HG03097 (cell line): ENCODE measurements at regions not wholly inside any gene's neighbourhood (a gene's known extent, or its start where the extent isn't known, plus 50 kb on each side); places are given as distances from the start of the nearest gene placed in this dataset.
"Not testable (repeated sequence)": the region's sequence is repeated elsewhere in the genome, so short reads cannot be mapped to it uniquely, and the experiment has no call there.

Experiments
- ATAC-seq: cut with Tn5 transposase; IDR thresholded peaks from one replicate; pipeline ENCODE4 v1.9.1; 2021; ENCODE audit not compliant: unreplicated experiment, low FRiP score

DNA sequence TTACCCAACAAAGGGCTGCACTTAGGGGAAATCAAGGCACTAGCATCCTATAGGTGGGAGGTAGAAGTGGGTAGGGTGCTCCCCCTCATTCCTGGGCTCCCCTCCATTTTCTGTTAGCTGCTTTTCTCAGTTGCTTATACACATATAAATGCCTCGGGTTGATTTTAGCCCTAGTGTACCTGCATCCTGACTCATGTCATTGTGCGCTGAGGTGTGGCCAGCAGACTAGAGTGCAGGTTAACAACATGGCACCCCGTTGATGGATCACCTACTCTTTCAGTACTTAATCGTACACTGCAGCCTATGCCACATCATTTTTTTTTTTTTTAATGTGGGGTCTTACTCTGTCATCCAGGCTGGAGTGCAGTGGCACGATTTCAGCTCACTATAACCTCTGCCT is 144.0 kb upstream of the ITGB1 start:
- ATAC-seq: no peak

DNA sequence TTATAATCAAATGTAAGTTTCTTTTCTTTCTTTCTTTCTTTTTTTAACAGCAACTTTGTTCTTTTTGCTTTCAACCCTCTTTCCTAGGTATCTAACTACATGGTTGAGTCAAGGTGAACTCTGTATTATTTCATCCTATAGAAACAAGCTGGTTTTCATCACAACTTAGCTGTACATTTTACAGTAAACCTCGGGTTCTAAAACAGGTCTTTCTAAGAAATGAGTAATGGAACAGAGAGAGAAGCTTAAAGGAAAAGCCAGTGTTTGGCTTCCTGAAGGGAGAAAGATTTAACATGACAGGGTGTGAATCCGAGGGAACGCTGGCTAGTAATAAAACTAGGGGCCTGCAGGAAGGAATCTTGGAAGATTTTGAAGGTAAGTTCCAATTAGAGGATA is 143.4 kb upstream of the ITGB1 start:
- ATAC-seq: no peak

DNA sequence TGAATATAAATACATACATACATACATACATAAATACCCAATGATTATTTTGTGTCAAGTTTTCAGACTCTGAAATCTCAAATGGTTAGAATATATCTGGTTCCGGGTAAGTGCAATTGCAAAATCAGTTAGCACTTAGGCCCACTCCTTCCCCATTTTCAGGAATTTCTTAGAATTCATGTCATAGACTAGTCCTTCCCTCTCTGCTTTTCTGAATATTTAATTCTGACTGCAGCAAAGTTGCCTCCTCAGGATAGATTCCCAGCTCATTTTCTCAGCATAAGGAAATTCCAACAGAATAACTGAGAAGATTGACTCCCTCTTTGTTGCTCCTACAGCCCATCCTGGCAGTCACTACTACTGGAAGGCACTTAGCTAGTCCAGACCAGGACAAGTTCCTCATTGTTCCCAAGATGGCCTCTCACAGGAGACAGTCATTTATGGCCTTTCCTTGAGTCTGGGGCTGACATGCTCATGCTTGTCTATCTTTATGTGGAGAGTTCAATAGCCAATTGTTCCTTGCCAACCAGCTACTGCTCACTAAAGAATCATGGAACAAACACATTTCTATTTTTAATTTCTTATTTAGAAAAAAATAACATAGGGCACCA is 142.9 kb upstream of the ITGB1 start:
- no peak for ATAC-seq

DNA sequence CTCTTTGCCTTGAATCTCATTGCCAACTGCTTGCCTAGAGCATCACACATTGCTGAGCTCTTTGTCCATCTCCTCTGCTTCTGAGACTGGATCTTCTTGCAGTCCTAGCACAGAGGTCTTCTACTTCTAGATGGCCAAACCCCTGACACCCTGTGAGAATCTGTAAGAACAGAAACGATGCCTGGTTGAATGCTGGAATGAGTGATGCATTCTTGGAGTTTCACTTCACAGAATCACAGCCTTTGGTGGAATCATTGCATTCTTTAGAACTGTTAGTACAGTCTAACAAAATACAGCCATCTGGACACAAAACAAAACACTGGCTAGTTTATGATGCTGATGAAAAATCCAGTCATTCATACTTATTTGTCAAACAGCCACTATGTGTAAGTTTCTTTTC is 141.7 kb upstream of the ITGB1 start:
- ATAC-seq: no peak

DNA sequence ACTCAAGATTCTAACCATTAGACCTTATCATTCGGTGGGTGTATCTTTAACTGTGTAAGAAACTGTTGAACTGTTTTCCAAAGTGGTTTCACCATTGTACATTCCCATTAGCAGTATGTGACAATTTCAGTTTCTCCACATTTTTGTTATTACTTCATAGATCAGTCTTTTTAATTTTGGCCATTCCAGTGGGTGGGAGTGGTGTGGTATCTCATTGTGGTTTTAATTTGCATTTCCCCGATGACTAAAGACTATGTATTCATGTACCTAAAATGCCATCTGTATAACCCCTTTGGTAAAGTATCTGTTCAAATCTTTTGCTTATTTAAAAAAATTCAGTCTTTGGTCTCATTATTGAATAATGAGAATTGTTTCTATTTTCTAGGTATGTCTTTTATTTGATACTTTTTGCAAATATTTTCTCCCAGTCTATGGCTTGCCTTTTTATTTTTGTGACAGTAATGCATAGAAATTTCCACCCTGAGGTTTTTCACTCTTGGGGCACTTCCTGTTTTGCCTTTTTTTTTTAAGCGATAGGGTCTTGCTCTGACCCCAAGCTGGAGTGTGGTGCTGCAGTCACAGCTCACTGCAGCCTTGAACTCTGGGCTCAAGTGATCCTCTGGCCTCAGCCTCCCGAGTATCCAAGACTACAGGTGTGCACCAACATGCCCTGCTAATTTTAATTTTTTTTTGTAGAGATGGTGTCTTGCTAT is 141.1 kb upstream of the ITGB1 start:
- no peak for ATAC-seq

DNA sequence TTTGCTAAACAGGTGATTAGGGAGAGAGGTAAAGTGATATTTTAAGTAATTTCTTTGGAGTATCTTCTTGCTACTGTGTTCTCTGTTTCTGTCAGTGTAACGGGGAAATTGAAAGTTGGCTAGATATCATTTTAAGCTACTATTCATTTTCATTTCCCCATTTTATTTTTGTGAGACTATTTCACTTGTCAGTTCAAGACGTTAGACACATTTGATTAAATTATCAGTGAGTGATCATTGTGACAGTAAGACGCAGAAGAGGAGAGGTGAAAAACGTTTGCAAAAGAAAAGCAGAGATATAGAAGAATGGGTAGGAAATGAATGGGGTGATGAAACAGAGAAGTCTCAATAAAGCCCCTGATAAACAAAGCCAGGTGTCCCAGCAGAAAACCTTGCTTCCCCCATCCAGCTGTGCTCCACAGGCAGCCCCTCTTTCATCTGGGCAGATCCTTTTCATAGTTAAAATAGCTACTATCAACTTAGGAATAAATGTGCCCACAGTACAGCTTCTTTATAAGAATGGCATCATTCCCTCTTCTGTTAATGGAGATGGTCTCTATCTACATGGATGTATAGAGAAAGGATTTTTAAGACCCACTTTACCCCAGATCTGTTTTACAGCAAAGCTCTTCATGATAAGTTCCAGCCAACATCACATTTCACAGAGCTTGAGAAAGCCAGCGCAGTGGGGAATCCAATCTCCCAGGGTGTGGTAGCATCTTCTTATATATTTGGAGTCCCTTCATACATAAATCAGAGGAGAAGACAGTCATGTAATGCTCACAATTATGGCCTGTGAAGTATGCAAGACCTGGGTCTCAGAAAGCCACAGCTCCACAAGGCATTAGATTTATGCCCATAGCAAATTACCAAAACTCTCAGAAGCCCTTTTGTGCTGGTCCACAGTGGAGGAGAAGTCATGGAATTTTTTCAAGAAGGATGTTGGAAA is 138.1 kb upstream of the ITGB1 start:
- peak; percentile 69 for ATAC-seq

DNA sequence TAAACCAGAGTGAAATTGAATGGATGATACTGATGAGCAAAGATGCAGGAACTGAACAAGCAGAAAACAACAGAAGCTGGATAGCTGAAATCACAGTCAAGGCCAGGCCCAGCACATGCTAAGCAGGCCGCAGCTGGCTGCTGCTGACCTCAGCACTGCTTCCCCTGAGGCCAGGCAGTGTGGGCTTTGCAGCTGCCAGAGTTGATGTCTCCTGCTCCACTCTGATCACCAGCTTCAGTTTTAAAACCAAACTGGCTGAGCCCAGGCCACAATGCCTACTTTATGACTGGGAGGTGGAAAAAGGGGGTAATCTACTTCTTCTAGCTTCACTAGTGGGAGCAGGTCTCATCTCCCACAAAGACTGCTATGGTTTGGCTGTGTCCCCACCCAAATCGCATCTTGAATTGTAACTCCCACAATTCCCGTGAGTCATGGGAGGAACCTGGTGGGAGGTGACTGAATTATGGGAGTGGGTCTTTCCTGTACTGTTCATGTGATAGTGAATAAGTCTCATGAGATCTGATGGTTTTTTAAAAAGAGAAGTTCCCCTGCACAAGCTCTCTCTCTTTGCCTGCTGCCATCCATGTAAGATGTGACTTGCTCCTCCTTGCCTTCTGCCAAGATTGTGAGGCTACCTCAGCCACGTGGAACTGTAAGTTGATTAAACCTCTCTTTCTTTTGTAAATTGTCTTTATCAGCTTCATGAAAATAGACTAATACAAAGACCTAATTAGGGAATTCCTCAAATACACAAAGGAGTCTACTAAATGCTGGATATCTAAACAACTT is 136.4 kb upstream of the ITGB1 start:
- ATAC-seq: no peak

DNA sequence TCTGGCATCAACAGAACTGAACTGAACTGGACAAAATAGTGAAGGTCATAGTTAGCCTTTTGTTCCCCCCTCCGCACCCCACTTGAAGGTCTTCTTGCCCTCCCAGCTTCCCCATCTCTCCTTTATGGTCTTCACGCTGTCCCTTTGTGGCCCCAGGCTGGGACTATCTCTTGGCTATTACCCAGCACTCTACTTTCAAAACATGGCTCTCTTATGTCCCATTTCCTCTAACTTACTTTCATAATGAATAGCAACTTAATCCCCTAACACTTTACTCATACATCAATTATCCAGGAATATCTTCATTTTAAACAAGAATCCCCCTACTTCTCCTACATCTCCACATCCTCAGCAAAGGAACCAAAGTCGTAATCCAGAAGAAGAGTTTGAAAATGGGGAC is 135.3 kb upstream of the ITGB1 start:
- ATAC-seq: no peak

DNA sequence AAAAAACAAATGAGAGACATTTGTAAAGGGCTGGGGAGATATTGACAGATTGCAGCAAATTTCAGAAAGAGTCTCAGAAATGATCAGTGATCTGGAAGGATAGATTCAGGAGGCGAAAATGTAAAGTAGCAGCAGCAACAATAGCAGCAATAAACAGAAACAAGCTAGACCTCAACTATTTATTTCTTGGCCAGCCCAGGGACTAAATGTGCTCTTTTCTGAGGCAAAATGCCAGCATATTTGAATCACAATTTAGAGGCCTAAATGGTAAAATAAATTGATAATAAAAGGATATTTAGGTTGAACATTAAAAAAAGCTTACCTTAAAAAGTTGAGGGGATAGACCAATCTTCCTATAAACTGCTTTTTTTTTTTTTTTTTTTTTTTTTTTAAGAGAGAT is 134.6 kb upstream of the ITGB1 start:
- no peak for ATAC-seq

DNA sequence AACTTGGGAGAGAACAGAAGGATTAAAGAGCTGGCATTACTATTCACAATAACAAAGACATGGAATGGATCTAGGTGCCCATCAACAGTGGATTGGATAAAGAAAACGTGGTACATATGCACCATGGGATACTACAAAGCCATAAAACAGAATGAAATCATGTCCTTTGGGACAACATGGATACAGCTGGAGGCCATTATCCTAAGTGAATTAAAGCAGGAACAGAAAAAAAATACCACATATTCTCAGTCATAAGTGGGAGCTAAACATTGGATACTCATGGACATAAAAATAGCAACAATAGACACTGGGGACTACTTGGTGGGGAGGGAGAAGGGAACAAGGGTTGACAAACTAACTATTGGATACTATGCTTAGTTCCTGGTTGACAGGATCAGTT is 133.2 kb upstream of the ITGB1 start:
- ATAC-seq: no peak

DNA sequence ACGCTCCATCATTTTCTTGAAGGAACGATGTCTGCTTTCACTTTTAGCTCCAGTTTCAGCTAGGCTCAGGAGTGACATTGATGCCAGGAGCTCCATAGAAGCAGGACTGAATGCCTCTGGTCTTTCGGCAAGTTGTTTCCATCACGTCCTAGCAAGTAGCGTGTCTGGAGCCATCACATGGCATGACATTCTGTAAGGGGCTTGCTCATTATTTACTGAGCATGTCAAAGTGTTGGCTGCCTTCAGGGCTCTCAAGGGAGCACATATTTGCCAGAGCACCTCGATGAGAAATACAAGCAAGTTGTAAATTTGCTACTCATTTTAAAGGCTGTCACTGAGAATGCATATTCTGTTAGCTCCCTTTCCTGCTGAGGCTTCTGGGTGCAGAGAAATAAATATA is 131.0 kb upstream of the ITGB1 start:
- ATAC-seq: no peak

DNA sequence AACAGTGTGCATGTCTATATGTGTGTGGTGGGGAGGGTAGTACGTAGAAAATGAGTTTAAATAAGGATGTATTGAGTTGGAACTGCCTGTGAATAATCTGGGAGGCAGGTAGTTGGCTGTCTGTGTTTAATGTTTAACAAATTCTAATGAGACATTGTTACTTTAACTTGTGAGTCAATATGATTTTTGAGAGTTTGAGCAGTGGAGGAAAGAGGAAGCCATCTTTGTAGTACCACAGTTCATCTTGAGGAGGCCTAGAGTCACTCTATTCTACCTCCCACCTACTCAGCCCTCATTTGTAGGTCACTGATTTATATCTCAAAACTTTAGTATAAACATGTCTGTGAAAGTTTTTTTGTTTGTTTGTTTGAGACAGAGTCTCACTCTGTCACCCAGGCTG is 129.9 kb upstream of the ITGB1 start:
- ATAC-seq: no peak

DNA sequence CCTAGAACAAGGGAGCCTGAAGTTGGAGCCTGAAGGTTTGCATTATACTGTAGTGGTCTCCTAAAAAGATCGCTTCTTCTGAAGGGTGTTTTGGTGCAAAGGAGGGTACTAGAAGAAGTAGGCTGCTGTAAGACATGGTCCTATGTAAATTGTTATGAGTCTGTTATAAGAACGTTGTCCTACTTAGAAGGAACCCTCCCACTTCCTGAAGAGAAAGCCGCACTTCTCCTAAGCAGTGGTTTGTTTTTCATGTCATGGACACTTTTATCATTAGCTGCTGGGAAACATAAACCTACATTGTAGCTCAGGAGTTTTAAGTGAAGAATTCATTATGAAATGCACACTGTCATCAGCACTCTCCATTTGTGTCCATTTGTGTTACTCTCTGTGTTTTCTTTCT is 129.1 kb upstream of the ITGB1 start:
- ATAC-seq: no peak

DNA sequence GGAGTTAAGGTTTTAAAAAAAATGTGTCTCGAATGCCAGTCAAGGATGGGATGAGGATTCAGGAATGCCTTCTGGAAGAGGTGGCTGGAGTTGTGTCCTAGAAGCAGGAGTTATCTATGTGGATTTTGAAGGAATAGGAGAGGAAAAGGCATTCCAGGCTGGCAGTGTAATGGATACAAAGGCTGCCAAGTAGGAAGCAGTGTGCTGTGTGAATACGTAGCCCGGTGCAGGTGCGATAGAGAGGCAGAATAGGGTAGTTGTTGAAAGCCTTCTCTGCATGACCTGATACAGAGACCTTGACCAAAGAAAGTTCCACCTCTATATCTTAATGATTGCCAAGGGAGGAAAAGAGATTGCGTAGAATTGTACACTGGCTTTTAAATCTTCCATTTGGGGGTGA is 128.1 kb upstream of the ITGB1 start:
- ATAC-seq: no peak

DNA sequence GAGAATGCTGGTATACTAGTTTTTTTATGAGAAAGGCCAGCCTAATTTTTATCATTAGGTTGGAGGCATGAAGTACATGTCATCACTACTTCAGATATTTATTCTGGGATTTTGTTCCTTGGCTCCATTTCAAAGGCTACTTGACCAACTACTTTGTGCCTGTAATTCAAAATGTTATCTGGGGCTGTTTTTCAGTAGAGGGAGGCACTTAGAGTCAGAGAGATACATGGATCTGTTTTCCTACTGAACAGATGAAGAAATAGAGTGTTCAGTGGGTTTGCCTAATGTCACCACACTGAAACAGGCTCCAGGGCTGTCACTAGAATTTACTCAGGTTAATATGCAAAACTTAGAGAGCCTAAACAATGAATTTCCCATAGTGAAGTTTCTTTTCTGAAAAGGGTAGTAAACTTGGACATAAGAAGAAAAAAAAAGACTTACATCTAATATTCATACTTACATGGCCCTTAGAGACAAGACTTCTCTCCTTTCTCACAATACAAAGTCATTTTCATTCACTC is 127.3 kb upstream of the ITGB1 start:
- no peak for ATAC-seq

DNA sequence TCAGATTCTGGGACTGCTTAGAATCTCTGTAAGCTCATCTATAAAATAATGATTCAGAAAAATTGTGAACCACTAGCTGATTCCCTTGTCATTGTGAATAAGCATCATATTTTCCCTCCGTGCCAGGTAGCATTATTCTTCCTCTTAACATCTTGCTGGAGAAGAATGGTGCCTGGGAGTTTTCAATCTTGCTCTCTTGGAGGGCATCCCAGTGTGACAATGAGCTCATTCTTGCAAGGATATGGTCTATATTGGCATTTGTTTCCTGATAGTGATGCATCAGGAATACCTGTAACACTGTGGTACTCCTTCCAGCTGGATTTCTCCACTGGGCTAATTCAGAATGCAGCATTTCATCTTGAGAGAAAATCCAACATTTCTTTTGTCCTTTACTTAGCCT is 126.4 kb upstream of the ITGB1 start:
- ATAC-seq: no peak

DNA sequence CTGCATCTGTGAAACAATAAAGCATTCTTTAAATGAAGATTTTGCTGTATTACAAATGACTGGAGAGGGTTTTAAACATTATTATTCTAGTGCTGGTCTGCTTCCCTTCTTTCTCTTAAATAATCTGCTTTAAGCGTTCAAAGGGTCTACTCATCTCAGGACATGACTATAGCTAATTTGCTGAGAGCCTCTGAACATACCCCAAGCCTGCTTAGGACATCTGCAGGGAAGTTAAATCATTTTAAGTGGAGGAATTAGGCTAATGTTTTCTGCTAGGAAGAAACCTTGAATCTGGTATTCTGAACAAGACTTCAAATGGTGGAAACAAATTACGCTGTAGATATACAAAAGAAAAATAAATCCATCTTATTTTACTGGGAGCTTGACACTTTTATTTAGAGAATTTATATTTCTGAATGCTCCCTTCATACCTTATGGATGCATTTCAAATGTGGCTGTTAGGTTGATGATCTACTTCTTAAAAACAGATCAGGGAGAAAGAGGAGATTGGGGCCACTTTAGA is 124.4 kb upstream of the ITGB1 start:
- ATAC-seq: no peak

DNA sequence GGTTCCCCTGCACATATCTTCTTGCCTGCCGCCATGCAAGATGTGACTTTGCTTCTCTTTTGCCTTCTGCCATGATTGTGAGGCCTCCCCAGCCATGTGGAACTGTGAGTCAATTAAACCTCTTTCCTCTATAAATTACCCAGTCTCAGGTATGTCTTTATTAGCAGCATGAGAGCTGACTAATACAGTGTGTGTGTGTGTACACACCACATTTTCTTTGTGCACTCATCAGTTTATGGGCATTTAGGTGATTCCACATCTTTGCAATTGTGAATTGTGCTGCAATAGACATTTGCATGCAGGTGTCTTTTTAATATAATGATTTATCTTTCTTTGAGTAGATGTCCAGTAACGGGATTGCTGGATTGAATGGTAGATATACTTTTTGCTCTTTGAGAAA is 122.4 kb upstream of the ITGB1 start:
- not testable (repeated sequence) for ATAC-seq

DNA sequence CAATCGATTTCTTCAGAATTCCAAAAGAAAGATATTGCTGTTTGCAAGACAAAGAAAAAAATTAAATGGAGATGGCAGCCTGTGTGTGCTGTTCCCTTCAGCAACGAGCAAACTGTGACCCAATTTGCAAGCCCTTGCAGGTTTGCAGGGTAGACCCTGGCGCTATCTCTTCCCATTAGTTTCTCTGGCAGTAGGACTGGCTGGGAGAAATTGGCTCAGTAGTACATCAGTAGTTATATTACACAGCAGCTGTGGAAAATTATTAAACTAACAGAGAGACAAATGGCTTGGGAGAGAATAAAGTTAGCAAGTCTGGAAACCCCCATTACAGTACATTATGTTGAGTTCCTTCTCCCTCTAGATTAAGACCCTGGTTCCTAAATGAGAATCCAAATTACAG is 116.4 kb upstream of the ITGB1 start:
- ATAC-seq: no peak

DNA sequence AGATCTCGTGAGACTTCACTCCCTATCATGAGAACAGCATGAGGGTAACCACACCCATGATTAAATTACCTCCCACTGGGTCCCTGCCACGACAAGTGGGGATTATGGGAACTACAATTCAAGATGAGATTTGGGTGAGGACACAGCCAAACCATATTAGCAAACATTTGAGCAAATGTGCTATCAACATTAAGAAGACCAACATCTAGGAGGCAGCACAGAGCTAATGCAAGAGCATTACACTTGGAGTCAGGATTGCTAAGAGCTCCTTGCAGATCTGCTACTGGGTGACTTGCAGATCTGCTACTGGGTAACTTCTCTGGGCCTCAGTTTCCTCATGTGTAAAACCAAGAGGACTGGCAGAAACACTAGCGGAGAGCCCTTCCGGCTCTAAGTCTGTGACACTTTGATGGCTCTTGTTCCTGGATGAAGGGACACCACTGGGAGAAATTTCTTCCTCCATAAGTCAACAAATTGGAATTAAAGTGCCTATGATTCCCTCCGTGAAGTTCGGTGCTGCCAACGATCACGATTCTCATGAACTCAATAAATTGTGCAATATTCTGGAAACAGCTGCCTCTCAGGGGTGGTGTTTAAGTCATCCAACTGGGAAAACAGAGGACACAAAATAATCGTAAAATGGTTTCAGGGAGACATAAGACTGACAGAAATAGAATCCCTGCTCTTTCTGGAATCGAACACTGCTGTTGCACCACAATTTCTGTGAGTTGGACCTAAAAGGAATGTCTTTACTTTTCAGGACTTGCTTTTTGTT is 115.8 kb upstream of the ITGB1 start:
- no peak for ATAC-seq
